ENCODE measurements at regions not wholly inside any gene's neighbourhood (a gene's known extent, or its start where the extent isn't known, plus 50 kb on each side); places are given as distances from the start of the nearest gene placed in this dataset.

DNA sequence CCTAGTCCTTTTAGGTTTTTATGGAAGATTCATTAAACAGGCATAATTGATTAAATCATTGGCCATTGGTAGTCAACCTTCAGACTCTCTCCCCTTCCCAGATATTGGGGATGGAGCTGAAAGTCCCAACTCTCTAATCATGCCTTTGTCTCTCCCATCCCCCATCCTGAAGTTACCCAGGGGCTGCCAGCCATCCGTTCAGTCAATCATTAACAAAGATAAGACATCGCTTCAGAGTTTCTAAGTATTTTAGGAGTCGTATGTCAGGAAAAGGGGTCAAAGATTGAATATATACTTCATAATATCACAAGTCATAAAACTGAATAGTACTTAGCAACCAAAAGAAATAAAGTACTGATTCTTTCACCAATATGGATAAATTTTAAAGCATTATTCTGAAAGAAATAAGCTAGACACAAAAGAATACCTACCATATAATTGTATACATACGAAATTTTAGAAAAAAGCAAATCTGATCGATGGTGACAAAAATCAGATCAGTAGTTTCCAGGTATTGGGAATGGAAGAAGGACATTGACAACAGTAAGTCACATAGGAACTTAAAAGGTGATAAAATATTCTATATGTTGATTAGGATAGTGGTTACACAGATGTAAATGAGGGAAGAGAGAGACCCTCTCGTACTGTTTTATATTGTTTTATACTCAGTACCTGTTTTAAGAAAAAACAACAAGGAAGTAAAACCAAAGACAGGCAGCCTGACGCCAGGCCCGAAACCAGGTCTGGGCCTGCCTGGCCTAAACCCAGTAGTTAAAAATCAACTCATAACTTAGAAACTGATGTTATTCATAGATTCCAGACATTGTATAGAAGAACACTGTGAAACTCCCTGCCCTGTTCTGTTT lies 414.4 kb downstream of the DAD1 start:
- TF ChIP-seq PAX5 (IDR thresholded peaks at IDR 0.05; ENCODE audit: insufficient read depth, low read length, severe bottlenecking): no peak
- TF ChIP-seq POU2F2 (IDR thresholded peaks at IDR 0.05; ENCODE audit: low read depth, low read length): no peak
- no peak for TF ChIP-seq POLR2A (IDR thresholded peaks at IDR 0.05; ENCODE audit: low read depth, low read length)
- no peak for TF ChIP-seq SPI1 (IDR thresholded peaks at IDR 0.05; ENCODE audit: low read depth, low read length)
- TF ChIP-seq POLR2AphosphoS5 (IDR thresholded peaks at IDR 0.05; ENCODE audit: low read depth, low read length): no peak
- TF ChIP-seq TAF1 (IDR thresholded peaks at IDR 0.05; ENCODE audit: low read depth, low read length): no peak
- FAIRE-seq (no peak), DNase-seq (ENCODE audit: insufficient read length, low spot score) (no peak)

DNA sequence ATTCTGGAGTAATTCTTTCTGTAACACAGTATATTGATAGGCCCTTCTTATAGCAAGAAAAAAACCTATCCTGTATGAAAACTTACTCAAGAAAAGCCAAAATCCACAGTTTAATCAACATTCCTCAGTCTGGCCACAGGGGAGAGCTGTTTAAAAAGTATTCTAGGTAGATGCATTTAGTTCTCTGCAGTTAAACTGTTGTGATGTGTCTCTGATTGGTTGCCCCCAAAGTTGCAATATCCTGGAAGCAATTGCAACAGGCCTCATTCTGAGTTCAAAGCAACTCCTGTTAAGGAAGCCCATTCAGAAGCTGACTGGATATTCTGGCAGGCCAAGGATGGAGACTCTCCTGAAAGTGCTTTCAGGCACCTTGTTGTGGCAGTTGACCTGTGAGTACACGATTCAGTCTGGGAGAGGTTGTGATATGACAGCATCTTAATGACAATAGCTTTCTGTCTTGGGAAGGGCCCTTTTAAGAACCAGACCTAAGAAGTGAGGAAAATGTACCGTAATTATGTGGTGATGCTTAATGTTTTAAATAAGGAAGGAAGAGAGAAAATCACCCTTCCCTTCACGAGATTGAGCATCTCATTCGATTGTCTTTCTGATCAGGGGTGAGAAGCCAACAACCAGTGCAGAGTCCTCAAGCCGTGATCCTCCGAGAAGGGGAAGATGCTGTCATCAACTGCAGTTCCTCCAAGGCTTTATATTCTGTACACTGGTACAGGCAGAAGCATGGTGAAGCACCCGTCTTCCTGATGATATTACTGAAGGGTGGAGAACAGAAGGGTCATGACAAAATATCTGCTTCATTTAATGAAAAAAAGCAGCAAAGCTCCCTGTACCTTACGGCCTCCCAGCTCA lies 420.7 kb downstream of the DAD1 start:
- FAIRE-seq (no peak), DNase-seq (ENCODE audit: insufficient read length, low spot score) (no peak)
- no peak for TF ChIP-seq PAX5 (IDR thresholded peaks at IDR 0.05; ENCODE audit: insufficient read depth, low read length, severe bottlenecking)
- no peak for TF ChIP-seq POU2F2 (IDR thresholded peaks at IDR 0.05; ENCODE audit: low read depth, low read length)
- no peak for TF ChIP-seq SPI1 (IDR thresholded peaks at IDR 0.05; ENCODE audit: low read depth, low read length)
- TF ChIP-seq TAF1 (IDR thresholded peaks at IDR 0.05; ENCODE audit: low read depth, low read length): no peak
- no peak for TF ChIP-seq POLR2AphosphoS5 (IDR thresholded peaks at IDR 0.05; ENCODE audit: low read depth, low read length)
- no peak for TF ChIP-seq POLR2A (IDR thresholded peaks at IDR 0.05; ENCODE audit: low read depth, low read length)

DNA sequence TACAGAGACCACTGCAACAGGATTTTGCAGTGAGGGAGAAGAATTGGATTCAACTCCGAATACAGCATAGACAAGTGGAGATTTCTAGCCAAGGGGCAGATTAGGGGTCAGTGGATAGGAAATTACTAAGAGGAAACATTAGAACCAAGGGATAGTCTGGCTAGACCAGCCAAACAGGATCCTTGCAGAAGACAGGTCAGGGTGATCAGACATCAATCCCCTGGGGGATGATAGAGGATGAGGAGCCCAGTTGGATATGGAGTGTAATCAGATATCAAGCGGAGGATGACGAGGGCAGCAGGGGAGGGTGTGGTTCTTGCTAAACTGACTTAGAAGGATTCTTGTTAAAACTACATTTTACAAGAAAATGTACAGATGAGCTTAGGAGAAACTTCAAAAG lies 424.4 kb downstream of the DAD1 start:
- DNase-seq (ENCODE audit: insufficient read length, low spot score) (no peak), FAIRE-seq (no peak)
- TF ChIP-seq PAX5 (IDR thresholded peaks at IDR 0.05; ENCODE audit: insufficient read depth, low read length, severe bottlenecking) (no peak), TAF1 (IDR thresholded peaks at IDR 0.05; ENCODE audit: low read depth, low read length) (no peak), SPI1 (IDR thresholded peaks at IDR 0.05; ENCODE audit: low read depth, low read length) (no peak), POU2F2 (IDR thresholded peaks at IDR 0.05; ENCODE audit: low read depth, low read length) (no peak), POLR2A (IDR thresholded peaks at IDR 0.05; ENCODE audit: low read depth, low read length) (no peak), POLR2AphosphoS5 (IDR thresholded peaks at IDR 0.05; ENCODE audit: low read depth, low read length) (no peak)

DNA sequence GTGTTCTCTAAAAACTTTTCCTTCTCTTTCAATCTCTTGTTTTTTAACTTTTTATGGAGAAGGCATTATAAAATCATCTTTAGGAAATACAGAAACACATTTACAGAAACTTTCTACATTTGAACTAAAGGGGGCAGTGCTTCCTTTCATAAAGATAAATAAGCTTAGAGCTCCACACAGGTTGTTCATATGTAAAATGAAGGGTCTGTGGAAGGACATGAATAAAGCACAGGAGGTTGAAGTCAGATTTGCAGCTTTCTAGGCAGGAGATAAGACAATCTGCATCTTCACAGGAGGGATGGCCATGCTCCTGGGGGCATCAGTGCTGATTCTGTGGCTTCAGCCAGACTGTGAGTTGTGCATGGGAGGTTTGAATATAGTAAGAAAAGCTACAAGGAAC lies 426.0 kb downstream of the DAD1 start:
- no peak for DNase-seq (ENCODE audit: insufficient read length, low spot score)
- no peak for FAIRE-seq
- no peak for TF ChIP-seq PAX5 (IDR thresholded peaks at IDR 0.05; ENCODE audit: insufficient read depth, low read length, severe bottlenecking)
- TF ChIP-seq POLR2A (IDR thresholded peaks at IDR 0.05; ENCODE audit: low read depth, low read length): no peak
- no peak for TF ChIP-seq POU2F2 (IDR thresholded peaks at IDR 0.05; ENCODE audit: low read depth, low read length)
- TF ChIP-seq POLR2AphosphoS5 (IDR thresholded peaks at IDR 0.05; ENCODE audit: low read depth, low read length): no peak
- TF ChIP-seq SPI1 (IDR thresholded peaks at IDR 0.05; ENCODE audit: low read depth, low read length): no peak
- TF ChIP-seq TAF1 (IDR thresholded peaks at IDR 0.05; ENCODE audit: low read depth, low read length): no peak

DNA sequence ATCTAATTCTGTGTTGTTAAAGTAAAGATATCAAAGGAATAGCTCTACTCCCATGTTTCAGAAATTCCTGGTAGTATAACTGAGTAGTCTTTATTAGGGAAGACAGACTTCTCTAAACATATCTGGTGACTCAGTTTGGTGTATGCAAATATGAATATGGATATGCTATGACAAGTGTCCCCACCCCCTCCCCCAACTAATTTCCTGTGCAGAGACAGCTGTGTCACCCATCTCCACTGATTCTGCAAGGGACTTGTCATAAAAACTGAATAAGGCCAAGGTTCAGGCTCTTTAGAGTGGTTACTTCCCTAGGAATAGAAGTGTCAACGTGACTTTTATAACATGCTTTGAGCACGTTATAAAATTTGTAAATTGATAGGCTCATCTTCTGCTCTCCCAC lies 429.1 kb downstream of the DAD1 start:
- FAIRE-seq (no peak), DNase-seq (ENCODE audit: insufficient read length, low spot score) (no peak)
- TF ChIP-seq POLR2AphosphoS5 (IDR thresholded peaks at IDR 0.05; ENCODE audit: low read depth, low read length) (no peak), TAF1 (IDR thresholded peaks at IDR 0.05; ENCODE audit: low read depth, low read length) (no peak), POU2F2 (IDR thresholded peaks at IDR 0.05; ENCODE audit: low read depth, low read length) (no peak), SPI1 (IDR thresholded peaks at IDR 0.05; ENCODE audit: low read depth, low read length) (no peak), PAX5 (IDR thresholded peaks at IDR 0.05; ENCODE audit: insufficient read depth, low read length, severe bottlenecking) (no peak), POLR2A (IDR thresholded peaks at IDR 0.05; ENCODE audit: low read depth, low read length) (no peak)

DNA sequence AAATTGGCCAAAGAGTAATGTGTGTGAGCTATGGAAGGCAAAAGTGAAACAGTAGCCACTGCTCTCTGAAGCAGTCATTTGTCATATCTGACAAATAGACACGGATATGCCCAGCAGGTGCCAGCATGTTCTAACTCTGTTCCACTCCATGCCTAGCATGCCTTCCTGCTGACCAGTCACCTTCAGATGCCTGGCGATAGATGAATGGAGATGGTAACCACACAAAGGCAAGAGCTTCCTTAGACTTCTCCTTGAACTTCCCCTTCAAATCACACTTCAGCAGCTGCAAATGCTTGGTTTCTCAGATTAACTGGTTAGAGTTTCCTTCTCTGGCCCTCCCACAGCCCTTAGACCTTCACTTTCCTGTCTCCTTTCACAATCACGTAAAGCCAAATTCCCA lies 429.9 kb downstream of the DAD1 start:
- no peak for FAIRE-seq
- no peak for DNase-seq (ENCODE audit: insufficient read length, low spot score)
- TF ChIP-seq POU2F2 (IDR thresholded peaks at IDR 0.05; ENCODE audit: low read depth, low read length) (no peak), SPI1 (IDR thresholded peaks at IDR 0.05; ENCODE audit: low read depth, low read length) (no peak), POLR2AphosphoS5 (IDR thresholded peaks at IDR 0.05; ENCODE audit: low read depth, low read length) (no peak), POLR2A (IDR thresholded peaks at IDR 0.05; ENCODE audit: low read depth, low read length) (no peak), TAF1 (IDR thresholded peaks at IDR 0.05; ENCODE audit: low read depth, low read length) (no peak), PAX5 (IDR thresholded peaks at IDR 0.05; ENCODE audit: insufficient read depth, low read length, severe bottlenecking) (no peak)

DNA sequence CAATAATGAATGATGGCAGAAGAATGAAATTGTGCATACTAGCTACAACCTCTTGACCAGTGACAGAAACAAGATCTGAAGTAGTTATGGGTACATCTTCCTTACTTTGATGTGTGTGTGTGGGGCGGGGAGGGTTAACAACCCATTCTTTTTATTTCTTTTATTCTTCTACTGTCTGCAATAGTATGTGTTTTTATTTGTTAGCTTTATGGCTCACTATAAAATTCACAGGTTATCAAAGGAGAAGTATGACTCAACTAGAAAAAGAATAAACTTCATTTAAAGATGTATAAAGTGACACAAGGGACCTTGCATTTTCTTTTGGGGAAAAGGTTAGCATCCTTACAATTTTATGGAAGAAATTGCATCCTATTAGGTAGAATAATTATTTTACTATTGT lies 430.5 kb downstream of the DAD1 start:
- FAIRE-seq (no peak), DNase-seq (ENCODE audit: insufficient read length, low spot score) (no peak)
- TF ChIP-seq TAF1 (IDR thresholded peaks at IDR 0.05; ENCODE audit: low read depth, low read length) (no peak), SPI1 (IDR thresholded peaks at IDR 0.05; ENCODE audit: low read depth, low read length) (no peak), POLR2A (IDR thresholded peaks at IDR 0.05; ENCODE audit: low read depth, low read length) (no peak), PAX5 (IDR thresholded peaks at IDR 0.05; ENCODE audit: insufficient read depth, low read length, severe bottlenecking) (no peak), POU2F2 (IDR thresholded peaks at IDR 0.05; ENCODE audit: low read depth, low read length) (no peak), POLR2AphosphoS5 (IDR thresholded peaks at IDR 0.05; ENCODE audit: low read depth, low read length) (no peak)

DNA sequence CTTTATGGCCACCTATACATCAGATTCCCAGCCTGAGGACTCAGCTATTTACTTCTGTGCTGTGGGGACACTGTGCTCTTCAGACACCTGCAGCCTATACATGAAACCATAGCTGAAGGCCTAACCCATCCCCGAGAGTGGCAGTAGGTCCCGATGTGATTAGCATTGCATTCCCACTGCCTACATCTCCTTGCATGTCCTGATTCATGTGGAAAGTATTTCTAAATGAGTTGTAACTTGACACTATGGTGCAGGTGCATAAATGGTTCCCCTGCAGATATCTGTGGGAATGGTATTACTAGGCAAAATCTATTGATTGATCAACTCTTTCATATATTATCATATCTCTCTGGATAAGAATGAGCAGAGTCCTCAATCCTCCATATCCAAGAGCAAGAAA lies 433.5 kb downstream of the DAD1 start:
- FAIRE-seq (no peak), DNase-seq (ENCODE audit: insufficient read length, low spot score) (no peak)

DNA sequence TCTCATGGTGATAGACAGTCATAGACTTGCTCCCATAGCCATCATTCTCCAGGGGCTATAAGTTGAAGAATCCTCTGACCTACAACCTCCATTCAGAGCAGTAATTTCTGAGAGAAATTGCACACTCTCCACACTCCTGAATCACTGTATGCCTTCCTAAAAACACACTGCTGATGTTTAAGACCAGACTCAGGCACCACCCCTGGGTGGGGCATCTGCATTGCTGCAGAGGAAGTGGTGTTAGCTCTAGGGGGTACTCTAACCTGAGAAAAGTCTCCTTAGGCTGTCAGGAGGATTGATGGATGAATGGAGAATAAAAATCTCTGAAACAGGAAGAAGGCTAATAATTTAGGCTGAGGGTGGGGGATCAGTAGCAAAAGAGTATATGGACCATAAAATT lies 436.1 kb downstream of the DAD1 start:
- no peak for TF ChIP-seq TAF1 (IDR thresholded peaks at IDR 0.05; ENCODE audit: low read depth, low read length)
- TF ChIP-seq PAX5 (IDR thresholded peaks at IDR 0.05; ENCODE audit: insufficient read depth, low read length, severe bottlenecking): no peak
- TF ChIP-seq SPI1 (IDR thresholded peaks at IDR 0.05; ENCODE audit: low read depth, low read length): no peak
- no peak for TF ChIP-seq POLR2AphosphoS5 (IDR thresholded peaks at IDR 0.05; ENCODE audit: low read depth, low read length)
- no peak for TF ChIP-seq POU2F2 (IDR thresholded peaks at IDR 0.05; ENCODE audit: low read depth, low read length)
- TF ChIP-seq POLR2A (IDR thresholded peaks at IDR 0.05; ENCODE audit: low read depth, low read length): no peak
- FAIRE-seq: no peak

More for the DNA sequence above, 433.5 kb downstream of the DAD1 start:
- no peak for TF ChIP-seq SPI1 (IDR thresholded peaks at IDR 0.05; ENCODE audit: low read depth, low read length)
- TF ChIP-seq TAF1 (IDR thresholded peaks at IDR 0.05; ENCODE audit: low read depth, low read length): no peak
- TF ChIP-seq PAX5 (IDR thresholded peaks at IDR 0.05; ENCODE audit: insufficient read depth, low read length, severe bottlenecking): no peak
- no peak for TF ChIP-seq POLR2A (IDR thresholded peaks at IDR 0.05; ENCODE audit: low read depth, low read length)
- no peak for TF ChIP-seq POU2F2 (IDR thresholded peaks at IDR 0.05; ENCODE audit: low read depth, low read length)
- TF ChIP-seq POLR2AphosphoS5 (IDR thresholded peaks at IDR 0.05; ENCODE audit: low read depth, low read length): no peak

More for the DNA sequence above, 436.1 kb downstream of the DAD1 start:
- DNase-seq (ENCODE audit: insufficient read length, low spot score): no peak
